Ovary (tissue), 3 donors: ENCODE measurements at regions not wholly inside any gene's neighbourhood (a gene's known extent, or its start where the extent isn't known, plus 50 kb on each side); places are given as distances from the start of the nearest gene placed in this dataset.

Experiments used
- CTCF ChIP-seq, 3 donors: fragments of 450-650 bp in 2 of 3; fragments of 200-600 bp in 1 of 3; IDR thresholded peaks; one replicate each; pipeline versions ENCODE4 v1.5.1 to v1.8.0; 2016 to 2022; ENCODE audit warnings: antibody characterized with exemption in 3 of 3, mild to moderate bottlenecking in 1 of 3
- POLR2A ChIP-seq: fragments of 450-650 bp; IDR thresholded peaks from one replicate; pipeline ENCODE4 v1.6.1; 2017; ENCODE audit warnings: antibody characterized with exemption, mild to moderate bottlenecking, moderate library complexity
- donor health status: DM: no; HTN: no; CAD: no.

GRCh38 chr14:71734076-71734475, 198.2 kb upstream of the RGS6 start:
- TF ChIP-seq POLR2A (no peak), CTCF (IDR thresholded peaks at IDR 0.05) (no peak)
